Pancreas (tissue), 10 donors: ENCODE measurements at regions not wholly inside any gene's neighbourhood (a gene's known extent, or its start where the extent isn't known, plus 50 kb on each side); places are given as distances from the start of the nearest gene placed in this dataset.

Experiments
- ATAC-seq, 4 donors: fragments of 200-7000 bp; cut with Tn5 transposase; one replicate each; pipeline versions ENCODE4 v1.8.0 to v1.9.1; 2020; ENCODE audit warnings: mild to moderate bottlenecking in 4 of 4, moderate library complexity in 4 of 4
- DNase-seq, 6 donors: peaks; one replicate each; pipeline ENCODE4 v3.0.0-alpha.2; 2020
- FAIRE-seq: peaks from 2 replicates; lab custom pipeline; 2012; peaks lifted over from hg19 to GRCh38; lab: Jason Lieb, UNC
- H3K27ac ChIP-seq, 4 donors: fragments of 200-600 bp; sonication (generic); 1 replicate in 3 of 4; 2 replicates in 1 of 4; pipeline versions ENCODE4 v1.5.0 to v1.8.0; 2020
- H3K27me3 ChIP-seq, 4 donors: fragments of 200-600 bp; one replicate each; pipeline ENCODE4 v1.8.0; 2021
- H3K36me3 ChIP-seq, 3 donors: fragments of 200-600 bp; sonication (generic) in 1 of 3; one replicate each; pipeline versions ENCODE4 v1.5.0 to v1.8.0; 2020 to 2021
- H3K4me1 ChIP-seq, 3 donors: fragments of 200-600 bp; one replicate each; pipeline ENCODE4 v1.8.0; 2021
- H3K4me3 ChIP-seq, 4 donors: fragments of 200-600 bp; sonication (generic) in 2 of 4; one replicate each; pipeline versions ENCODE4 v1.5.0 to v1.8.0; 2020 to 2021
- H3K9me3 ChIP-seq, 4 donors: fragments of 200-600 bp; one replicate each; pipeline ENCODE4 v1.8.0; 2021
- WGBS, 2 donors: extraction: QIAGEN DNeasy Blood & Tissue Kit; methylation state at CpG; one replicate each; pipeline ENCODE4 v1.1.7; 2013; 5-methylcytosine and 5-hydroxymethylcytosine counted together
- intact Hi-C, 3 donors: fragments of 100-400 bp; cut with DNase I; formaldehyde crosslinking; loops; one replicate each; pipeline versions ENCODE4 v1.11.1 to v1.14.2; 2022
- TF ChIP-seq, protein P1 (sequence below), 4 donors: fragments of 200-600 bp; sonication (generic) in 3 of 4; IDR thresholded peaks; one replicate each; pipeline versions ENCODE4 v1.5.0 to v1.8.0; 2021; ENCODE audit warnings: antibody characterized with exemption in 4 of 4
- donor health status: healthy with polysubstance abuse.
- donor health status: DM: no; HTN: no; CAD: no; lungs with moderate emphysema.
- donor health status: DM: no; HTN: no; CAD: no.
- donor health status: control.
- donor health status: control.
- donor health status: Bipolar disorder and iron deficiency.
- donor health status: DM: yes; HTN: yes; CAD: no.
- donor health status: DM: no; HTN: no; CAD: no.
- donor health status: DM: no; HTN: no; CAD: no.
- donor health status: DM: yes; HTN: yes; CAD: no.

GRCh38 chr6:27088068-27088467 lies 159.4 kb upstream of the PRSS16 start:
- DNase-seq = no peak
- Histone ChIP-seq H3K27me3 (peaks cover 0 to 46% (median 0%) of the 10 kb centered on the region in 4 donors), H3K9me3 (no peaks in the 10 kb centered on the region), H3K36me3 (no peaks in the 10 kb centered on the region), H3K27ac (no peak overlapping the region), H3K4me1 (no peaks in the 10 kb centered on the region), H3K4me3 (no peak overlapping the region)
- no peak for FAIRE-seq
- no peak for ATAC-seq
- TF ChIP-seq, protein P1, sequence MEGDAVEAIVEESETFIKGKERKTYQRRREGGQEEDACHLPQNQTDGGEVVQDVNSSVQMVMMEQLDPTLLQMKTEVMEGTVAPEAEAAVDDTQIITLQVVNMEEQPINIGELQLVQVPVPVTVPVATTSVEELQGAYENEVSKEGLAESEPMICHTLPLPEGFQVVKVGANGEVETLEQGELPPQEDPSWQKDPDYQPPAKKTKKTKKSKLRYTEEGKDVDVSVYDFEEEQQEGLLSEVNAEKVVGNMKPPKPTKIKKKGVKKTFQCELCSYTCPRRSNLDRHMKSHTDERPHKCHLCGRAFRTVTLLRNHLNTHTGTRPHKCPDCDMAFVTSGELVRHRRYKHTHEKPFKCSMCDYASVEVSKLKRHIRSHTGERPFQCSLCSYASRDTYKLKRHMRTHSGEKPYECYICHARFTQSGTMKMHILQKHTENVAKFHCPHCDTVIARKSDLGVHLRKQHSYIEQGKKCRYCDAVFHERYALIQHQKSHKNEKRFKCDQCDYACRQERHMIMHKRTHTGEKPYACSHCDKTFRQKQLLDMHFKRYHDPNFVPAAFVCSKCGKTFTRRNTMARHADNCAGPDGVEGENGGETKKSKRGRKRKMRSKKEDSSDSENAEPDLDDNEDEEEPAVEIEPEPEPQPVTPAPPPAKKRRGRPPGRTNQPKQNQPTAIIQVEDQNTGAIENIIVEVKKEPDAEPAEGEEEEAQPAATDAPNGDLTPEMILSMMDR (IDR thresholded peaks at IDR 0.05) = no peak
- intact Hi-C loops = no loop called here

- Histone ChIP-seq H3K4me3 (no peak overlapping the region), H3K27ac (no peak overlapping the region), H3K4me1 (no peaks in the 10 kb centered on the region), H3K27me3 (peaks cover 0 to 36% (median 0%) of the 10 kb centered on the region in 4 donors), H3K9me3 (no peaks in the 10 kb centered on the region), H3K36me3 (no peaks in the 10 kb centered on the region)
- ATAC-seq = peak in 3 of 4 donors; percentile 15 to 44 (median 29)
- DNase-seq = no peak
- TF ChIP-seq, protein P1 (IDR thresholded peaks at IDR 0.05) = no peak
- FAIRE-seq = no peak
- 2% methylated on average over 27 of the region's 27 CpGs for WGBS, 2 donors
- intact Hi-C loops = no loop called here
Observed at GRCh38 chr6:27091661-27092315, 155.7 kb upstream of the PRSS16 start.

GRCh38 chr6:27092316-27092692 lies 155.2 kb upstream of the PRSS16 start:
- Histone ChIP-seq H3K4me3 (no peak overlapping the region), H3K9me3 (no peaks in the 10 kb centered on the region), H3K36me3 (no peaks in the 10 kb centered on the region), H3K4me1 (no peaks in the 10 kb centered on the region), H3K27me3 (peaks cover 0 to 36% (median 0%) of the 10 kb centered on the region in 4 donors), H3K27ac (no peak overlapping the region)
- no peak for DNase-seq
- no peak for FAIRE-seq
- WGBS, 2 donors = 19 to 20% methylated on average over 8 of the region's 8 CpGs
- intact Hi-C loops = no loop called here
- ATAC-seq = no peak
- TF ChIP-seq, protein P1 (IDR thresholded peaks at IDR 0.05) = no peak

DNA sequence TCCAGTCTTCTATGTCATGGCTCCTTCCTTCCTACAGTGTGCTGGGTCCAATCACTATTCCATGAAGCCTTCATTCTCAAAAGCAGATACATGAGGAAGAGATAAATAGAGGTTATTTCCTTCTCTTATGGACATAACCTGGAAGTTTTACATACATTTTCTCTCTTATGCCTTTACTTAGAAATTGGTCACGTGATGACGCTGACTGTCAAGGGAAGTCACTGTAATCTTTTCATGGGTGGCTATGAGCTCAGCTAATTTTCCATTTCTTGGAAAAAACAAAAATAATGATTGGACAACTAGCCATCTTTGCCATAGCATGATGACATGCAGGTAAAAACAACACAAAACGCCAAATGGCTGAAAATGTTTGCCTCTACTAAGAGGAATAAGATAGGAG lies 151.6 kb upstream of the PRSS16 start:
- whole genome bisulfite sequencing, 2 donors = 91 to 92% methylated on average over 3 of the region's 3 CpGs
- no peaks in the 10 kb centered on the region for H3K9me3 ChIP-seq
- H3K36me3 ChIP-seq = no peaks in the 10 kb centered on the region
- intact Hi-C loops = no loop called here
- H3K4me3 ChIP-seq = no peak overlapping the region
- no peak overlapping the region for H3K27ac ChIP-seq
- H3K4me1 ChIP-seq = no peaks in the 10 kb centered on the region
- no peak for DNase-seq
- no peak for FAIRE-seq
- ATAC-seq = no peak
- TF ChIP-seq, protein P1 (IDR thresholded peaks at IDR 0.05) = no peak
- H3K27me3 ChIP-seq = peaks cover 0 to 21% (median 0%) of the 10 kb centered on the region in 4 donors

DNA sequence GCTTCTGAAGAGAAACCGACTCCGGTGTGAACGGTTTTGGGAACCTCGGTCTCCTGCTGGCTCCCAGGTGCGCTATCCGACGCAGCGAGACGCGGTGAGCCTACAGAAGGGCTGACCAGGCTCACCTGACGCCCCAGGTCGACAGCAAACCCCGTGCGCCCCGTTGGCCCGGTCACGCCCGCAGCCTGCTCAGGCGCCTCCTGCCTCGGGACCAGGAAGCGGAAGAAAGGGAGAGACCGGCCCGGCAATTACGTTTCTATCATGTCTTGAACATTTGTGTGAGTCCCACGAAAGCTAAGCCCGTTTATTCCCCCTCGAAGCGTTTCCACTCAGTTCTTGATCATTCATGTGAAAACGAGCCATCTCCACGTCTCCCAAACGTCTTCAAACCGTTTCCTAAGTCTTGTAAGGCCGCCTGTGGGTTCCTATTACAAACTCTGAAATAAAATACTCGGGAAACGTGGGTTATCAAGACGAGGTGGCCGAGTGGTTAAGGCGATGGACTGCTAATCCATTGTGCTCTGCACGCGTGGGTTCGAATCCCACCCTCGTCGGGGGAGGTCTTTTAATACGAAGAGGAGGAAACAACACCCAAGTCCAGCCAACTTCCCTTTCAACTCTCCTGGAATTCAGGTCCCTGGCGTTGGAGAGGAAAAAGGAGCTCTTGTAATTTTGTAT lies 150.5 kb upstream of the PRSS16 start:
- peaks cover 0 to 11% (median 0%) of the 10 kb centered on the region in 4 donors for H3K27me3 ChIP-seq
- TF ChIP-seq, protein P1 (IDR thresholded peaks at IDR 0.05) = no peak
- ATAC-seq (peak; percentile 91 to 96 (median 94)), DNase-seq (peak; percentile 49 to 83 (median 61)), FAIRE-seq (no peak)
- H3K9me3 ChIP-seq = no peaks in the 10 kb centered on the region
- no peak overlapping the region for H3K27ac ChIP-seq
- no peaks in the 10 kb centered on the region for H3K36me3 ChIP-seq
- peak overlapping the region in 3 of 4 donors; percentile 21 to 44 (median 31) for H3K4me3 ChIP-seq
- WGBS, 2 donors = 1% methylated on average over 45 of the region's 45 CpGs
- H3K4me1 ChIP-seq = no peaks in the 10 kb centered on the region
- intact Hi-C loops = no loop called here
